ENCODE measurements at regions not wholly inside any gene's neighbourhood (a gene's known extent, or its start where the extent isn't known, plus 50 kb on each side); places are given as distances from the start of the nearest gene placed in this dataset.

DNA sequence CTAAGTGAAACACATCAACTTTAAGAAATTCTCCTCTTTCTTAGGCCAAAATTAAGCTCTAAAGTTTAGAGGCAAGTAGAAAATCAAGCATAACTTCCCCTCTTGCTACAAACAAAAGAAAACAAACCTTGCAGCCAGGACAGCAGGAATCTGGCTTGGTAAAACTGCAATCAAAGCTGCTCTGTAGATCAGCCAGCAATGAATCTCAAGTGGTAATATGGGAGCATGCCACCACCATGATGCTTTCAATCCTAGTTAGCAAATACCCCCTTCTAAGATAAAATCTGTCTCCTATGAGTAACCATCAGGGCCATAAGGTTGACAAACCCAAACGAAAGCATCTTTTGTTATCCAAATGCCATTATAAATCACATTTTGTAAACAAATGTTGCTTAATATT, 208.3 kb upstream of the PLSCR5 start:
- no peaks in the 10 kb centered on the region for H3K27me3 Mint-ChIP-seq (ENCODE audit: low read depth)
- no peaks in the 10 kb centered on the region for H3K9me3 Mint-ChIP-seq
- TF ChIP-seq ZNF138 (CRISPR knock-in tag; conservative IDR thresholded peaks at IDR 0.05) (no peak), TEAD4 (CRISPR knock-in tag; IDR thresholded peaks at IDR 0.05) (no peak), GRHL2 (CRISPR knock-in tag; IDR thresholded peaks at IDR 0.05; ENCODE audit: insufficient replicate concordance, severe bottlenecking) (no peak), ZNF219 (CRISPR knock-in tag; IDR thresholded peaks at IDR 0.05; ENCODE audit: borderline replicate concordance) (no peak), ESRRA (CRISPR knock-in tag; IDR thresholded peaks at IDR 0.05; ENCODE audit: borderline replicate concordance) (no peak), NR3C1 (CRISPR knock-in tag; conservative IDR thresholded peaks at IDR 0.05; ENCODE audit: low read depth) (no peak), HMGA2 (CRISPR knock-in tag; IDR thresholded peaks at IDR 0.05) (no peak), ETV6 (CRISPR knock-in tag; IDR thresholded peaks at IDR 0.05) (no peak), CREM (CRISPR knock-in tag; IDR thresholded peaks at IDR 0.05) (no peak), JUN (CRISPR knock-in tag; IDR thresholded peaks at IDR 0.05) (no peak), SMAD3 (CRISPR knock-in tag; IDR thresholded peaks at IDR 0.05; ENCODE audit: borderline replicate concordance) (no peak), PRRX2 (CRISPR knock-in tag; IDR thresholded peaks at IDR 0.05) (no peak), NFYB (CRISPR knock-in tag; conservative IDR thresholded peaks at IDR 0.05; ENCODE audit: low read depth) (no peak), RORB (CRISPR knock-in tag; IDR thresholded peaks at IDR 0.05) (no peak), ZNF317 (CRISPR knock-in tag; IDR thresholded peaks at IDR 0.05; ENCODE audit: borderline replicate concordance, low read depth) (no peak)
- TF ChIP-seq, protein P1, sequence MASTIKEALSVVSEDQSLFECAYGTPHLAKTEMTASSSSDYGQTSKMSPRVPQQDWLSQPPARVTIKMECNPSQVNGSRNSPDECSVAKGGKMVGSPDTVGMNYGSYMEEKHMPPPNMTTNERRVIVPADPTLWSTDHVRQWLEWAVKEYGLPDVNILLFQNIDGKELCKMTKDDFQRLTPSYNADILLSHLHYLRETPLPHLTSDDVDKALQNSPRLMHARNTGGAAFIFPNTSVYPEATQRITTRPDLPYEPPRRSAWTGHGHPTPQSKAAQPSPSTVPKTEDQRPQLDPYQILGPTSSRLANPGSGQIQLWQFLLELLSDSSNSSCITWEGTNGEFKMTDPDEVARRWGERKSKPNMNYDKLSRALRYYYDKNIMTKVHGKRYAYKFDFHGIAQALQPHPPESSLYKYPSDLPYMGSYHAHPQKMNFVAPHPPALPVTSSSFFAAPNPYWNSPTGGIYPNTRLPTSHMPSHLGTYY (CRISPR knock-in tag; IDR thresholded peaks at IDR 0.05): no peak
- TF ChIP-seq, protein P2, sequence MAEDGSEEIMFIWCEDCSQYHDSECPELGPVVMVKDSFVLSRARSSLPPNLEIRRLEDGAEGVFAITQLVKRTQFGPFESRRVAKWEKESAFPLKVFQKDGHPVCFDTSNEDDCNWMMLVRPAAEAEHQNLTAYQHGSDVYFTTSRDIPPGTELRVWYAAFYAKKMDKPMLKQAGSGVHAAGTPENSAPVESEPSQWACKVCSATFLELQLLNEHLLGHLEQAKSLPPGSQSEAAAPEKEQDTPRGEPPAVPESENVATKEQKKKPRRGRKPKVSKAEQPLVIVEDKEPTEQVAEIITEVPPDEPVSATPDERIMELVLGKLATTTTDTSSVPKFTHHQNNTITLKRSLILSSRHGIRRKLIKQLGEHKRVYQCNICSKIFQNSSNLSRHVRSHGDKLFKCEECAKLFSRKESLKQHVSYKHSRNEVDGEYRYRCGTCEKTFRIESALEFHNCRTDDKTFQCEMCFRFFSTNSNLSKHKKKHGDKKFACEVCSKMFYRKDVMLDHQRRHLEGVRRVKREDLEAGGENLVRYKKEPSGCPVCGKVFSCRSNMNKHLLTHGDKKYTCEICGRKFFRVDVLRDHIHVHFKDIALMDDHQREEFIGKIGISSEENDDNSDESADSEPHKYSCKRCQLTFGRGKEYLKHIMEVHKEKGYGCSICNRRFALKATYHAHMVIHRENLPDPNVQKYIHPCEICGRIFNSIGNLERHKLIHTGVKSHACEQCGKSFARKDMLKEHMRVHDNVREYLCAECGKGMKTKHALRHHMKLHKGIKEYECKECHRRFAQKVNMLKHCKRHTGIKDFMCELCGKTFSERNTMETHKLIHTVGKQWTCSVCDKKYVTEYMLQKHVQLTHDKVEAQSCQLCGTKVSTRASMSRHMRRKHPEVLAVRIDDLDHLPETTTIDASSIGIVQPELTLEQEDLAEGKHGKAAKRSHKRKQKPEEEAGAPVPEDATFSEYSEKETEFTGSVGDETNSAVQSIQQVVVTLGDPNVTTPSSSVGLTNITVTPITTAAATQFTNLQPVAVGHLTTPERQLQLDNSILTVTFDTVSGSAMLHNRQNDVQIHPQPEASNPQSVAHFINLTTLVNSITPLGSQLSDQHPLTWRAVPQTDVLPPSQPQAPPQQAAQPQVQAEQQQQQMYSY (CRISPR knock-in tag; IDR thresholded peaks at IDR 0.05): no peak
- TF ChIP-seq, protein P3, sequence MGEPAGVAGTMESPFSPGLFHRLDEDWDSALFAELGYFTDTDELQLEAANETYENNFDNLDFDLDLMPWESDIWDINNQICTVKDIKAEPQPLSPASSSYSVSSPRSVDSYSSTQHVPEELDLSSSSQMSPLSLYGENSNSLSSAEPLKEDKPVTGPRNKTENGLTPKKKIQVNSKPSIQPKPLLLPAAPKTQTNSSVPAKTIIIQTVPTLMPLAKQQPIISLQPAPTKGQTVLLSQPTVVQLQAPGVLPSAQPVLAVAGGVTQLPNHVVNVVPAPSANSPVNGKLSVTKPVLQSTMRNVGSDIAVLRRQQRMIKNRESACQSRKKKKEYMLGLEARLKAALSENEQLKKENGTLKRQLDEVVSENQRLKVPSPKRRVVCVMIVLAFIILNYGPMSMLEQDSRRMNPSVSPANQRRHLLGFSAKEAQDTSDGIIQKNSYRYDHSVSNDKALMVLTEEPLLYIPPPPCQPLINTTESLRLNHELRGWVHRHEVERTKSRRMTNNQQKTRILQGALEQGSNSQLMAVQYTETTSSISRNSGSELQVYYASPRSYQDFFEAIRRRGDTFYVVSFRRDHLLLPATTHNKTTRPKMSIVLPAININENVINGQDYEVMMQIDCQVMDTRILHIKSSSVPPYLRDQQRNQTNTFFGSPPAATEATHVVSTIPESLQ (CRISPR knock-in tag; IDR thresholded peaks at IDR 0.05): no peak
- TF ChIP-seq, protein P4, sequence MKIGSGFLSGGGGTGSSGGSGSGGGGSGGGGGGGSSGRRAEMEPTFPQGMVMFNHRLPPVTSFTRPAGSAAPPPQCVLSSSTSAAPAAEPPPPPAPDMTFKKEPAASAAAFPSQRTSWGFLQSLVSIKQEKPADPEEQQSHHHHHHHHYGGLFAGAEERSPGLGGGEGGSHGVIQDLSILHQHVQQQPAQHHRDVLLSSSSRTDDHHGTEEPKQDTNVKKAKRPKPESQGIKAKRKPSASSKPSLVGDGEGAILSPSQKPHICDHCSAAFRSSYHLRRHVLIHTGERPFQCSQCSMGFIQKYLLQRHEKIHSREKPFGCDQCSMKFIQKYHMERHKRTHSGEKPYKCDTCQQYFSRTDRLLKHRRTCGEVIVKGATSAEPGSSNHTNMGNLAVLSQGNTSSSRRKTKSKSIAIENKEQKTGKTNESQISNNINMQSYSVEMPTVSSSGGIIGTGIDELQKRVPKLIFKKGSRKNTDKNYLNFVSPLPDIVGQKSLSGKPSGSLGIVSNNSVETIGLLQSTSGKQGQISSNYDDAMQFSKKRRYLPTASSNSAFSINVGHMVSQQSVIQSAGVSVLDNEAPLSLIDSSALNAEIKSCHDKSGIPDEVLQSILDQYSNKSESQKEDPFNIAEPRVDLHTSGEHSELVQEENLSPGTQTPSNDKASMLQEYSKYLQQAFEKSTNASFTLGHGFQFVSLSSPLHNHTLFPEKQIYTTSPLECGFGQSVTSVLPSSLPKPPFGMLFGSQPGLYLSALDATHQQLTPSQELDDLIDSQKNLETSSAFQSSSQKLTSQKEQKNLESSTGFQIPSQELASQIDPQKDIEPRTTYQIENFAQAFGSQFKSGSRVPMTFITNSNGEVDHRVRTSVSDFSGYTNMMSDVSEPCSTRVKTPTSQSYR (CRISPR knock-in tag; IDR thresholded peaks at IDR 0.05): no peak
- TF ChIP-seq, protein P5, sequence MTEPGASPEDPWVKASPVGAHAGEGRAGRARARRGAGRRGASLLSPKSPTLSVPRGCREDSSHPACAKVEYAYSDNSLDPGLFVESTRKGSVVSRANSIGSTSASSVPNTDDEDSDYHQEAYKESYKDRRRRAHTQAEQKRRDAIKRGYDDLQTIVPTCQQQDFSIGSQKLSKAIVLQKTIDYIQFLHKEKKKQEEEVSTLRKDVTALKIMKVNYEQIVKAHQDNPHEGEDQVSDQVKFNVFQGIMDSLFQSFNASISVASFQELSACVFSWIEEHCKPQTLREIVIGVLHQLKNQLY (CRISPR knock-in tag; IDR thresholded peaks at IDR 0.05): no peak
- DNase-seq (ENCODE audit: low spot score) (no peak), ATAC-seq (no peak; the same call in 1 of the 2 replicates)
- CTCF ChIA-PET: no interaction called here
- H3K4me1 Mint-ChIP-seq: peaks cover 7% of the 10 kb centered on the region; the same call in 1 of the 2 replicates
- no peak overlapping the region for H3K27ac Mint-ChIP-seq
- POLR2A ChIA-PET: no interaction called here
- H3K4me3 Mint-ChIP-seq: no peak overlapping the region
- H3K36me3 Mint-ChIP-seq: no peaks in the 10 kb centered on the region

Measured in WTC11 (cell line).